ENCODE measurements at regions not wholly inside any gene's neighbourhood (a gene's known extent, or its start where the extent isn't known, plus 50 kb on each side); places are given as distances from the start of the nearest gene placed in this dataset.

- TF ChIP-seq CTCF (conservative IDR thresholded peaks at IDR 0.05), result no peak
- TF ChIP-seq EZH2 (IDR thresholded peaks at IDR 0.05; ENCODE audit: low read depth), result no peak
These were observed 234.5 kb upstream of the NEGR1 start for GRCh38 chr1:72516826-72517225.

Data from PC-9 (cell line).